ENCODE measurements at regions not wholly inside any gene's neighbourhood (a gene's known extent, or its start where the extent isn't known, plus 50 kb on each side); places are given as distances from the start of the nearest gene placed in this dataset.

GRCh38 chr2:2876331-2877221 lies 501.0 kb downstream of the EIPR1 start:
- DNase-seq (no peak), ATAC-seq (no peak)
- Histone ChIP-seq H3K4me1 (ENCODE audit: control insufficient read depth, insufficient read depth, low read length) (no peaks in the 10 kb centered on the region), H3K27ac (ENCODE audit: low read length) (no peak overlapping the region), H3K4me3 (ENCODE audit: low read length) (no peak overlapping the region), H3K9me3 (ENCODE audit: control insufficient read depth, insufficient read depth, low read length) (no peaks in the 10 kb centered on the region), H3K36me3 (ENCODE audit: control insufficient read depth, insufficient read depth, low read length) (no peaks in the 10 kb centered on the region), H3K27me3 (ENCODE audit: control insufficient read depth, insufficient read depth, low read length) (no peaks in the 10 kb centered on the region)
- H3K9me3 Mint-ChIP-seq = no peaks in the 10 kb centered on the region
- TF ChIP-seq, protein P1, sequence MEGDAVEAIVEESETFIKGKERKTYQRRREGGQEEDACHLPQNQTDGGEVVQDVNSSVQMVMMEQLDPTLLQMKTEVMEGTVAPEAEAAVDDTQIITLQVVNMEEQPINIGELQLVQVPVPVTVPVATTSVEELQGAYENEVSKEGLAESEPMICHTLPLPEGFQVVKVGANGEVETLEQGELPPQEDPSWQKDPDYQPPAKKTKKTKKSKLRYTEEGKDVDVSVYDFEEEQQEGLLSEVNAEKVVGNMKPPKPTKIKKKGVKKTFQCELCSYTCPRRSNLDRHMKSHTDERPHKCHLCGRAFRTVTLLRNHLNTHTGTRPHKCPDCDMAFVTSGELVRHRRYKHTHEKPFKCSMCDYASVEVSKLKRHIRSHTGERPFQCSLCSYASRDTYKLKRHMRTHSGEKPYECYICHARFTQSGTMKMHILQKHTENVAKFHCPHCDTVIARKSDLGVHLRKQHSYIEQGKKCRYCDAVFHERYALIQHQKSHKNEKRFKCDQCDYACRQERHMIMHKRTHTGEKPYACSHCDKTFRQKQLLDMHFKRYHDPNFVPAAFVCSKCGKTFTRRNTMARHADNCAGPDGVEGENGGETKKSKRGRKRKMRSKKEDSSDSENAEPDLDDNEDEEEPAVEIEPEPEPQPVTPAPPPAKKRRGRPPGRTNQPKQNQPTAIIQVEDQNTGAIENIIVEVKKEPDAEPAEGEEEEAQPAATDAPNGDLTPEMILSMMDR (IDR thresholded peaks at IDR 0.05) = no peak
- intact Hi-C loops (cut with micrococcal nuclease) = no loop called here
- H3K36me3 Mint-ChIP-seq = no peaks in the 10 kb centered on the region
- no peak overlapping the region for H3K4me3 Mint-ChIP-seq
- H3K27ac Mint-ChIP-seq = no peak overlapping the region
- WGBS (ENCODE audit: insufficient coverage) = 88% methylated on average over 18 of the region's 18 CpGs
- no peaks in the 10 kb centered on the region for H3K27me3 Mint-ChIP-seq (ENCODE audit: low read depth in 2 of 2)
- H3K4me1 Mint-ChIP-seq = no peaks in the 10 kb centered on the region

DNA sequence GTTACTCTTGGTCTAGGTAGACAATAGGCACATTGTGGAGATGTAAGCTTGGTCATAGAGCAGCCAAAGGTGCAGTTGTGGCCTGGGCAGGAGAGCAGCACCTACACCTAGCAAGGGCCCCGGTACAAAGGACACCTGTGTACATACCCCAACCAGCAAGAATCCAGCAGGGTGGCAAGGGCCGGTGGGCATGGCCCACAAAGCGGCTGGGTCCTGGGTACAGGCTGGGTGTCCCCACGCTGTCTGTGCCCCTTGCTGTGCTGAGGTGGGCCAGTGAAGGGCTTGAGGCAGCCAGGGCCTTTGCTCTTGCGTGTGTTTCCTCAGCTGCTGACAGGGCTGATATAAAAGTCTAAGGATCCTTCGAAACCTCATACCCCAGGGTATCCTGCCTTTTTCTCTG lies 501.8 kb downstream of the EIPR1 start:
- WGBS (ENCODE audit: insufficient coverage) = 91% methylated on average over 6 of the region's 6 CpGs
- H3K4me3 Mint-ChIP-seq = no peak overlapping the region
- TF ChIP-seq, protein P1 (IDR thresholded peaks at IDR 0.05) = no peak
- DNase-seq = no peak
- H3K9me3 ChIP-seq (ENCODE audit: control insufficient read depth, insufficient read depth, low read length) = no peaks in the 10 kb centered on the region
- H3K4me1 Mint-ChIP-seq = no peaks in the 10 kb centered on the region
- intact Hi-C loops (cut with micrococcal nuclease) = no loop called here
- no peaks in the 10 kb centered on the region for H3K4me1 ChIP-seq (ENCODE audit: control insufficient read depth, insufficient read depth, low read length)
- H3K36me3 ChIP-seq (ENCODE audit: control insufficient read depth, insufficient read depth, low read length) = no peaks in the 10 kb centered on the region
- no peaks in the 10 kb centered on the region for H3K9me3 Mint-ChIP-seq
- no peaks in the 10 kb centered on the region for H3K27me3 Mint-ChIP-seq (ENCODE audit: low read depth in 2 of 2)
- H3K36me3 Mint-ChIP-seq = no peaks in the 10 kb centered on the region
- no peak for ATAC-seq
- H3K27me3 ChIP-seq (ENCODE audit: control insufficient read depth, insufficient read depth, low read length) = no peaks in the 10 kb centered on the region
- H3K27ac ChIP-seq (ENCODE audit: low read length) = no peak overlapping the region
- H3K4me3 ChIP-seq (ENCODE audit: low read length) = no peak overlapping the region
- H3K27ac Mint-ChIP-seq = no peak overlapping the region

DNA sequence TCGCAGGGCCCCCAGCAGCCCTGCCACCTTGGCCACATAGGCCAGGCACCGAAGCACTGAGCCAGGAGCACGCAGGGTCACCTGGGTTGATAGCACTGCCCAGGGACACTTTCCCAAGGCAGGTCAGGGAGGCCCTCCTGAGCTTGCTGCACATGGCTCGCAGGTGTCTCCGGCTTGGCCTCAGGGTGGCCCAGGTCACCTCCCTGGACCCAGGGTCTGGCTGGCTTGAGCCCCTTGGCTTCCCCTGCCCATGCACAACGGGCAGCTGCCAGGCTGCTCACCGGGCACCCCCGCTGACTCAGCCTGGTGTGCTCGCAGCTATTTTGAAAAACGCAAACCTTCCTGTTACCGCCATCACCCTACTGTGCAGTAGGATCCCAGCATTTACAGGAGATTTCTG lies 502.3 kb downstream of the EIPR1 start:
- H3K27me3 Mint-ChIP-seq (ENCODE audit: low read depth in 2 of 2) = no peaks in the 10 kb centered on the region
- intact Hi-C loops (cut with micrococcal nuclease) = no loop called here

More for the DNA sequence above, 502.3 kb downstream of the EIPR1 start:
- no peak overlapping the region for H3K4me3 Mint-ChIP-seq
- Histone ChIP-seq H3K4me3 (ENCODE audit: low read length) (no peak overlapping the region), H3K4me1 (ENCODE audit: control insufficient read depth, insufficient read depth, low read length) (no peaks in the 10 kb centered on the region), H3K36me3 (ENCODE audit: control insufficient read depth, insufficient read depth, low read length) (no peaks in the 10 kb centered on the region), H3K27ac (ENCODE audit: low read length) (no peak overlapping the region), H3K9me3 (ENCODE audit: control insufficient read depth, insufficient read depth, low read length) (no peaks in the 10 kb centered on the region), H3K27me3 (ENCODE audit: control insufficient read depth, insufficient read depth, low read length) (no peaks in the 10 kb centered on the region)
- 91% methylated on average over 11 of the region's 11 CpGs for WGBS (ENCODE audit: insufficient coverage)
- no peak for ATAC-seq
- H3K36me3 Mint-ChIP-seq = no peaks in the 10 kb centered on the region
- no peak for DNase-seq
- no peaks in the 10 kb centered on the region for H3K4me1 Mint-ChIP-seq
- no peak overlapping the region for H3K27ac Mint-ChIP-seq
- no peaks in the 10 kb centered on the region for H3K9me3 Mint-ChIP-seq
- TF ChIP-seq, protein P1 (IDR thresholded peaks at IDR 0.05) = no peak
